IPS-15b (cell line): ENCODE measurements at regions not wholly inside any gene's neighbourhood (a gene's known extent, or its start where the extent isn't known, plus 50 kb on each side); places are given as distances from the start of the nearest gene placed in this dataset.
"Not testable (repeated sequence)": the region's sequence is repeated elsewhere in the genome, so short reads cannot be mapped to it uniquely, and the experiment has no call there.

Experiments
- H3K27me3 ChIP-seq: one replicate; pipeline ENCODE4 v1.6.1; 2013; ENCODE audit warnings: low read length; ENCODE audit not compliant: control insufficient read depth, insufficient read depth
- H3K36me3 ChIP-seq: one replicate; pipeline ENCODE4 v1.6.1; 2013; ENCODE audit warnings: low read length; ENCODE audit not compliant: control insufficient read depth, insufficient read depth
- H3K4me1 ChIP-seq: one replicate; pipeline ENCODE4 v1.6.1; 2013; ENCODE audit warnings: mild to moderate bottlenecking, low read length; ENCODE audit not compliant: control insufficient read depth, insufficient read depth
- H3K4me3 ChIP-seq: one replicate; pipeline ENCODE4 v1.5.1; 2013; ENCODE audit warnings: low read depth, low read length
- H3K9ac ChIP-seq: one replicate; pipeline ENCODE4 v1.6.1; 2013; ENCODE audit warnings: low read depth, mild to moderate bottlenecking, low read length
- H3K9me3 ChIP-seq: one replicate; pipeline ENCODE4 v1.6.1; 2013; ENCODE audit warnings: mild to moderate bottlenecking, low read length; ENCODE audit not compliant: control insufficient read depth, insufficient read depth

DNA sequence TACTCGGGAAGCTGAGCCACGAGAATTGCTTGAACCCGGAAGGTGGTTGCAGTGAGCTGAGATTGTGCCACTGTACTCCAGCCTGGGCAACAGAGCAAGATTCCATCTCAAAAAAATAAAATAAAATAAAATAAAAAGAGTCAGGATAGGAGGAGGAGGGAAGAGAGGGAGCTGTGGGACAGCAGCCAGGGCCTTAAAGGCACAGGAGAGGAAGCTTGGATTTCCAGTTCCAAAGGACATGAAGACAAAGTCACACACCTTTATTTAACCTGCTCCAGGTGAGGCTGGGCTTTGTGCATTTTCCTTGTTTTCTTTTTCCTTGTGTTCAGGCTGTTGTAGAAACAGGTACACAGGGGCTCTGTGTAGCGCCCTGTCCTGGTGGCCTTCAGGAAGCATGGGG, 138.2 kb upstream of the HMX1 start:
- not testable (repeated sequence) for H3K27me3 ChIP-seq, H3K4me1 ChIP-seq, H3K9ac ChIP-seq, H3K4me3 ChIP-seq, H3K9me3 ChIP-seq, H3K36me3 ChIP-seq

GRCh38 chr4:9008407-9008806, 136.8 kb upstream of the HMX1 start:
- H3K27me3 ChIP-seq, H3K36me3 ChIP-seq, H3K9me3 ChIP-seq, H3K9ac ChIP-seq, H3K4me1 ChIP-seq, H3K4me3 ChIP-seq: not testable (repeated sequence)

DNA sequence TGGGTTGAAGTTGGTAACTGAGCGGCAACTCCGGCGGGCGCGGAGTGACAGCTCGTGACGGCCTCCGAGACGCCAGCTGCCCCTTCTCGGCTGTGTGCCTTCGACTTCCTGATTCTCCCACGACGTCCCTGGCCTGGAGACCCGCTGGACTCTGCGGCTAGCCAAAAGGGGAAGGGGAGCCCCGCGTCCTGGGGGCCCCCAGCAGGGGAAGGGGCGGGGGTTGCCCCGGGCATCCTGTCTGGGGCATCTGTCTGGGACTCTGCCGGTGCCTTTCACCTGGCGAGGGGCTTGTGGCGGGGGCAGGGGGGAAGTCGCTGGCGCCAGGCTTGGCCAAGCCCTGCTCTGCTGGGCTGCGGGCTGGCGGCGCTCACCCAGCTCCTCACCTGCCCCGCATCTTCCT, 129.5 kb upstream of the HMX1 start:
- not testable (repeated sequence) for H3K36me3 ChIP-seq, H3K9ac ChIP-seq, H3K4me1 ChIP-seq, H3K9me3 ChIP-seq
- Histone ChIP-seq H3K27me3 (peaks cover 15% of the 10 kb centered on the region), H3K4me3 (peak overlapping the region; percentile 43)

GRCh38 chr4:9000505-9001001, 128.9 kb upstream of the HMX1 start:
- peaks cover 15% of the 10 kb centered on the region for H3K27me3 ChIP-seq
- not testable (repeated sequence) for H3K4me1 ChIP-seq, H3K36me3 ChIP-seq, H3K9ac ChIP-seq, H3K9me3 ChIP-seq
- peak overlapping the region; percentile 39 for H3K4me3 ChIP-seq

DNA sequence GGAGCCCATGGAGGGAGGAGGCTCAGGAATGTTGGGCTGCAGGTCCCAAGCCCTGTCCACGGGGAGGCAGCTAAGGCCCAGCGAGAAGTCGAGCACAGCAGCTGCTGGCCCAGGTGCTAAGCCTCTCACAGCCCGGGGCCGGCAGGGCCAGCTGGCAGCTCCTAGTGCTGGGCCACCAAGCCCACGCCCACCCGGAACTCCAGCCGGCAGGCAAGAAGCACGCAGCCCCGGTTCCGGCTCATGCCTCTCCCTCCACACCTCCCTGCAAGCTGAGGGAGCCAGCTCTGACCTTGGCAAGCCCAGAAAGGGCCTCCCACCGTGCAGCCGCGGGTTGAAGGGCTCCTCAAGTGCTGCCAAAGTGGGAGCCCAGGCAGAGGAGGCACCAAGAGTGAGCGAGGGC, 121.3 kb upstream of the HMX1 start:
- H3K4me3 ChIP-seq, H3K9ac ChIP-seq, H3K9me3 ChIP-seq, H3K27me3 ChIP-seq, H3K4me1 ChIP-seq, H3K36me3 ChIP-seq: not testable (repeated sequence)

GRCh38 chr4:8991449-8991848, 119.8 kb upstream of the HMX1 start:
- H3K9me3 ChIP-seq, H3K4me3 ChIP-seq, H3K9ac ChIP-seq, H3K27me3 ChIP-seq, H3K36me3 ChIP-seq, H3K4me1 ChIP-seq: not testable (repeated sequence)

DNA sequence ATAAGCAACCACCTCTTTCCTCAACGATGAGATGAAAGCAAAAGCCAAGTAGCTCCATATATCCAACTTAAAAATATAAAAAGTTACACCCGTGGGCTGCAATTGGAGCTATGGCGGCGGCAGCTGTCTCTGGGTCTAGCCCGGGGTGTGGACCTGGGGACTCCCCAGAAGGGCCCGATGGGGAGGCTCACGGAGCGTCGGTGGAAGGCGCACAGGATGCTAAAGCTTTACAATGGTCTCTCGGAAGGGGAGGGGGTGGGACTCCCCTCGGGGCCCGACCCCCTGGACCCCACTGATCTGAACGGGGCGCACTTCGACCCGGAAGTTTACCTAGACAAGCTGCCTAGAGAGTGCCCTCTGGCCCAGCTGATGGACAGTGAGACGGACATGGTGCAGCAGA, 118.7 kb upstream of the HMX1 start:
- H3K9me3 ChIP-seq, H3K36me3 ChIP-seq, H3K4me3 ChIP-seq, H3K9ac ChIP-seq, H3K27me3 ChIP-seq, H3K4me1 ChIP-seq: not testable (repeated sequence)

DNA sequence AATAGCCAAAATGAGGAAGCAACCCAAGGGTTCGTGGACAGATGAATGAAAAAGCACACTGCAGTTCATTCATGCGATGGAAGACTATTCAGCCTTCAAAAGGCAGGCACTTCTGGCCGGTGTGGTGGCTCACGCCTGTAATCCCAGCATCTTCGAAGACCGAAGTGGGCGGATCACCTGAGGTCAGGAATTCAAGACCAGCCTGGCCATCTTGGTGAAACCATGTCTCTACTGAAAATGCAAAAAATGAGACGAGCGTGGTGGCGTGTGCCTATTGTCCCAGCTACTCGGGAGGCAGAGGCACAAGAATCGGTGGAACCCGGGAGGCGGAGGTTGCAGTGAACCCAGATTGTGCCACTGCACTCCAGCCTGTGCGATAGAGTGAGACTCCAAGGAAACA, 114.1 kb upstream of the HMX1 start:
- not testable (repeated sequence) for H3K9ac ChIP-seq, H3K36me3 ChIP-seq, H3K27me3 ChIP-seq, H3K4me1 ChIP-seq, H3K9me3 ChIP-seq, H3K4me3 ChIP-seq

GRCh38 chr4:8984641-8985040, 113.0 kb upstream of the HMX1 start:
- not testable (repeated sequence) for H3K9ac ChIP-seq, H3K4me3 ChIP-seq, H3K27me3 ChIP-seq, H3K9me3 ChIP-seq, H3K4me1 ChIP-seq, H3K36me3 ChIP-seq

DNA sequence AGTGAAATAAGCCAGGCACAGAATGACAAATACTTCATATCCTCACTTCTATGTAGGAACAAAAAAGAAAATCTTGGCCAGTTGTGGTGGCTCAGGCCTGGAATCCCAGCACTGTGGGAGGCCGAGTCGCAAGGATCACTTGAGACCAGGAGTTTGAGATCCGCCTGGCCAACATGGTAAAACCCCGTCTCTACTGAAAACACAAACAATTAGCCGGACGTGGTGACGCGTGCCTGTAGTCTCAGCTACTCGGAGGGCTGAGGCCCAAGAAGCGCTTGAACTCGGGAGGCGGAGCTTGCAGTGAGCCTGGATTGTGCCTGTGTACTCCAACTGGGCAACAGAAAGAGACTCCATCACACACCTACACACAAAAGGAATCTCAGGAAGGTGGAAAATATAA, 112.3 kb upstream of the HMX1 start:
- not testable (repeated sequence) for H3K4me1 ChIP-seq, H3K9ac ChIP-seq, H3K9me3 ChIP-seq, H3K27me3 ChIP-seq, H3K36me3 ChIP-seq, H3K4me3 ChIP-seq

- H3K4me3 ChIP-seq, H3K36me3 ChIP-seq, H3K27me3 ChIP-seq, H3K9me3 ChIP-seq, H3K4me1 ChIP-seq, H3K9ac ChIP-seq: not testable (repeated sequence)
Measured at GRCh38 chr4:8976466-8977128, 105.0 kb upstream of the HMX1 start.

DNA sequence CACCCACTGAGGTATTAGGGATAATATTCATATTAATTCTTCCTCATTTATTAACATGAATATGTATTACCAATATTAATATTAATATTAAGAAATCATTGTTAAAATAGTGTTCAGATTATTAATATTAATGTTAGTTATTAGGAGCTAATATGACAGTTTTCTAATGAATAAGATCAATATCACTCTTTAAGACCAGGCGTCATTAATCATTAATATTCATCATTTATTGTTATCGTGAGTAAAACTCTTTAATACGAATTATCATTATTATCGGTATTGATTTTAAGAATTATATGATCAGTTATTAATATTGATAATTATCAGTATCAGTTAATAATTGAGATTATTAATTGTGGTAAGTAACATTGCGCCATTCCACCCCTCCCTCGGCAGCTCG, 101.0 kb upstream of the HMX1 start:
- H3K36me3 ChIP-seq, H3K9me3 ChIP-seq, H3K27me3 ChIP-seq, H3K4me1 ChIP-seq, H3K9ac ChIP-seq, H3K4me3 ChIP-seq: not testable (repeated sequence)

DNA sequence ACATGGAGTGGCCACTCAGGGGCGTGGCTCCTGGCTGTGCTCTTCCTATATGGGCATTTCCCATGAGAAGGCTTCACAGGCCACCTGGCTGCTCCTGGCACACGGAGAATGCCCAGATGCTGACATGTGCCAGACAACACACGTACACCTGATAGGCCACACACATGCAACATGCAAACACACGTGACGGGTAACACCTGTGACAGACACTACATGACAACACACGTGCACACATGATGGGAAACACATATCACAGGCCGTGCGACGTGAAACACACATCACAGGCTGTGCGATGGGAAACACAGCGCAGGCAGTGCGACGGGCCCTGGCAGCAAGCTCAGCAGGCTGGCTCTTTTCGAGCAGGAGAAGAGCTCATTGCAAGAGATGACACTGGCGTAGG, 94.3 kb upstream of the HMX1 start:
- H3K9me3 ChIP-seq, H3K36me3 ChIP-seq, H3K27me3 ChIP-seq, H3K9ac ChIP-seq, H3K4me3 ChIP-seq, H3K4me1 ChIP-seq: not testable (repeated sequence)
